Mesothelial cell of epicardium (in vitro differentiated cells): ENCODE measurements at regions not wholly inside any gene's neighbourhood (a gene's known extent, or its start where the extent isn't known, plus 50 kb on each side); places are given as distances from the start of the nearest gene placed in this dataset.

Experiments used
- DNase-seq, 2 experiments: peaks; one replicate each; pipeline ENCODE4 v3.0.0; 2021; ENCODE audit warnings: low spot score in 2 of 2; ENCODE audit not compliant: unreplicated experiment in 2 of 2
- H3K27ac Mint-ChIP-seq: 2 replicates; pipeline ENCODE4 v1.8.0; 2021; ENCODE audit warnings: mixed read lengths
- H3K27me3 Mint-ChIP-seq: 2 replicates; pipeline ENCODE4 v1.8.0; 2021; ENCODE audit warnings: low read depth, mixed read lengths
- H3K36me3 Mint-ChIP-seq: 2 replicates; pipeline ENCODE4 v1.8.0; 2021; ENCODE audit warnings: mixed read lengths
- H3K4me1 Mint-ChIP-seq: 2 replicates; pipeline ENCODE4 v1.8.0; 2021; ENCODE audit warnings: mixed read lengths
- H3K4me3 Mint-ChIP-seq: 2 replicates; pipeline ENCODE4 v1.8.0; 2021; ENCODE audit warnings: mild to moderate bottlenecking, moderate library complexity, mixed read lengths
- H3K9me3 Mint-ChIP-seq: 2 replicates; pipeline ENCODE4 v1.8.0; 2021; ENCODE audit warnings: mixed read lengths
- CTCF ChIP-seq: fragments of 200-600 bp; sonication (generic); IDR thresholded peaks from one replicate; pipeline ENCODE4 v1.5.0; 2021; ENCODE audit warnings: antibody characterized with exemption; ENCODE audit not compliant: unreplicated experiment

GRCh38 chr1:221877311-221877710 is 135.4 kb upstream of the DUSP10 start:
- DNase-seq, result no peak
- H3K9me3 Mint-ChIP-seq, result no peaks in the 10 kb centered on the region
- no peaks in the 10 kb centered on the region for H3K36me3 Mint-ChIP-seq
- no peak overlapping the region for H3K4me3 Mint-ChIP-seq
- H3K4me1 Mint-ChIP-seq, result peaks cover 10% of the 10 kb centered on the region
- TF ChIP-seq CTCF, result no peak
- H3K27me3 Mint-ChIP-seq, result no peaks in the 10 kb centered on the region
- no peak overlapping the region for H3K27ac Mint-ChIP-seq

GRCh38 chr1:221875004-221875330 is 133.1 kb upstream of the DUSP10 start:
- DNase-seq, result no peak
- TF ChIP-seq CTCF, result no peak
- H3K4me3 Mint-ChIP-seq, result no peak overlapping the region
- H3K36me3 Mint-ChIP-seq, result no peaks in the 10 kb centered on the region
- H3K9me3 Mint-ChIP-seq, result no peaks in the 10 kb centered on the region
- peaks cover 8% of the 10 kb centered on the region for H3K4me1 Mint-ChIP-seq
- no peak overlapping the region for H3K27ac Mint-ChIP-seq
- no peaks in the 10 kb centered on the region for H3K27me3 Mint-ChIP-seq

- DNase-seq, result no peak
- Mint-ChIP-seq H3K27me3 (no peaks in the 10 kb centered on the region), H3K36me3 (no peaks in the 10 kb centered on the region), H3K9me3 (no peaks in the 10 kb centered on the region), H3K27ac (no peak overlapping the region), H3K4me3 (no peak overlapping the region), H3K4me1 (peaks cover 8% of the 10 kb centered on the region)
- no peak for TF ChIP-seq CTCF
Measured at GRCh38 chr1:221874285-221875003, 132.6 kb upstream of the DUSP10 start.

GRCh38 chr1:221873673-221874072 is 131.8 kb upstream of the DUSP10 start:
- Mint-ChIP-seq H3K9me3 (no peaks in the 10 kb centered on the region), H3K36me3 (no peaks in the 10 kb centered on the region), H3K27ac (no peak overlapping the region), H3K27me3 (no peaks in the 10 kb centered on the region), H3K4me1 (peaks cover 2% of the 10 kb centered on the region), H3K4me3 (no peak overlapping the region)
- DNase-seq, result no peak
- TF ChIP-seq CTCF, result no peak

GRCh38 chr1:221871056-221871455 is 129.2 kb upstream of the DUSP10 start:
- no peaks in the 10 kb centered on the region for H3K36me3 Mint-ChIP-seq
- no peak overlapping the region for H3K4me3 Mint-ChIP-seq
- H3K27me3 Mint-ChIP-seq, result no peaks in the 10 kb centered on the region
- peaks cover 2% of the 10 kb centered on the region for H3K4me1 Mint-ChIP-seq
- no peak overlapping the region for H3K27ac Mint-ChIP-seq
- no peak for TF ChIP-seq CTCF
- H3K9me3 Mint-ChIP-seq, result no peaks in the 10 kb centered on the region
- no peak for DNase-seq

GRCh38 chr1:221869779-221870178 is 127.9 kb upstream of the DUSP10 start:
- H3K9me3 Mint-ChIP-seq, result no peaks in the 10 kb centered on the region
- TF ChIP-seq CTCF, result no peak
- H3K4me1 Mint-ChIP-seq, result peaks cover 2% of the 10 kb centered on the region
- H3K4me3 Mint-ChIP-seq, result no peak overlapping the region
- no peak for DNase-seq
- H3K27me3 Mint-ChIP-seq, result no peaks in the 10 kb centered on the region
- H3K27ac Mint-ChIP-seq, result no peak overlapping the region
- H3K36me3 Mint-ChIP-seq, result no peaks in the 10 kb centered on the region
